ENCODE measurements at regions not wholly inside any gene's neighbourhood (a gene's known extent, or its start where the extent isn't known, plus 50 kb on each side); places are given as distances from the start of the nearest gene placed in this dataset.

DNA sequence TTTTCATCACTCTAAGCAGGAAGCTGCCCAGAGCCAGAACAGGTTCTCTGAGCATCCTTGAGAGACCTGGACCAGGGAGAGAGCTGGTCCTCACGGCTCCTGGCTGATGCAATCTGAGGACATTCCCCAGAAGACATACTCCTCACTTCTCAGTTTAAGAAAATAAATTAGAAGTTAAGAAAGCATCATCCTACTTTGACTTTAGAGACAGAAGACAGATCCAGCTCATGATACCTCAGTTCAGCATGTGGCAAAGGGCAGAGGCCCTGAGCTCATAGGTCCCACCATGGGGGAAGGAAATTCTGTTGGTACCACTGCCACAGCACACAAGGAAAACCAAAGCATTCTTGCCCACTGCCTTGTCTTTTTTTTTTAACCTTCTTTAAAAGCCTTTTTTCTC is 378.1 kb upstream of the JARID2 start:
- no peak for TF ChIP-seq EZH2phosphoT487 (IDR thresholded peaks at IDR 0.05; ENCODE audit: borderline replicate concordance, low read length)
- TF ChIP-seq, protein P1, sequence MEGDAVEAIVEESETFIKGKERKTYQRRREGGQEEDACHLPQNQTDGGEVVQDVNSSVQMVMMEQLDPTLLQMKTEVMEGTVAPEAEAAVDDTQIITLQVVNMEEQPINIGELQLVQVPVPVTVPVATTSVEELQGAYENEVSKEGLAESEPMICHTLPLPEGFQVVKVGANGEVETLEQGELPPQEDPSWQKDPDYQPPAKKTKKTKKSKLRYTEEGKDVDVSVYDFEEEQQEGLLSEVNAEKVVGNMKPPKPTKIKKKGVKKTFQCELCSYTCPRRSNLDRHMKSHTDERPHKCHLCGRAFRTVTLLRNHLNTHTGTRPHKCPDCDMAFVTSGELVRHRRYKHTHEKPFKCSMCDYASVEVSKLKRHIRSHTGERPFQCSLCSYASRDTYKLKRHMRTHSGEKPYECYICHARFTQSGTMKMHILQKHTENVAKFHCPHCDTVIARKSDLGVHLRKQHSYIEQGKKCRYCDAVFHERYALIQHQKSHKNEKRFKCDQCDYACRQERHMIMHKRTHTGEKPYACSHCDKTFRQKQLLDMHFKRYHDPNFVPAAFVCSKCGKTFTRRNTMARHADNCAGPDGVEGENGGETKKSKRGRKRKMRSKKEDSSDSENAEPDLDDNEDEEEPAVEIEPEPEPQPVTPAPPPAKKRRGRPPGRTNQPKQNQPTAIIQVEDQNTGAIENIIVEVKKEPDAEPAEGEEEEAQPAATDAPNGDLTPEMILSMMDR (IDR thresholded peaks at IDR 0.05; ENCODE audit: low read depth, low read length, poor library complexity, severe bottlenecking) = no peak
